Natural killer cell (primary cell): ENCODE measurements at regions not wholly inside any gene's neighbourhood (a gene's known extent, or its start where the extent isn't known, plus 50 kb on each side); places are given as distances from the start of the nearest gene placed in this dataset.

Experiments
- ATAC-seq, 3 donors: fragments of 150-1000 bp in 2 of 3; fragments of 200-7000 bp in 1 of 3; cut with Tn5 transposase; 1 replicate in 1 of 3; 2 replicates in 2 of 3; pipeline ENCODE4 v1.10.0; 2021; ENCODE audit warnings: mild to moderate bottlenecking in 2 of 3, moderate library complexity in 2 of 3
- DNase-seq, 2 donors: peaks; one replicate each; pipeline versions ENCODE4 v3.0.0 to v3.0.0-alpha.2; 2013 to 2021; ENCODE audit warnings: mixed read lengths in 1 of 2
- H3K27ac ChIP-seq: one replicate; pipeline ENCODE4 v1.5.1; 2013; ENCODE audit warnings: mild to moderate bottlenecking, low read length
- H3K27me3 ChIP-seq: one replicate; pipeline ENCODE4 v1.6.1; 2013; ENCODE audit warnings: low read length; ENCODE audit not compliant: control insufficient read depth, insufficient read depth
- H3K36me3 ChIP-seq: one replicate; pipeline ENCODE4 v1.6.1; 2013; ENCODE audit warnings: low read length; ENCODE audit not compliant: control insufficient read depth, insufficient read depth
- H3K4me1 ChIP-seq: one replicate; pipeline ENCODE4 v1.6.1; 2013; ENCODE audit warnings: low read length; ENCODE audit not compliant: control insufficient read depth, insufficient read depth
- H3K4me3 ChIP-seq: one replicate; pipeline ENCODE4 v1.5.1; 2013; ENCODE audit warnings: low read length
- H3K9me3 ChIP-seq: one replicate; pipeline ENCODE4 v1.6.1; 2013; ENCODE audit warnings: low read length; ENCODE audit not compliant: control insufficient read depth, insufficient read depth
- H3K27ac Mint-ChIP-seq, 2 donors: one replicate each; pipeline ENCODE4 v1.8.0; 2022; ENCODE audit warnings: mild to moderate bottlenecking in 2 of 2, mixed read lengths in 2 of 2, moderate library complexity in 1 of 2
- H3K27me3 Mint-ChIP-seq, 2 donors: one replicate each; pipeline ENCODE4 v1.8.0; 2022; ENCODE audit warnings: low read depth in 2 of 2, mixed read lengths in 2 of 2
- H3K36me3 Mint-ChIP-seq: one replicate; pipeline ENCODE4 v1.8.0; 2022; ENCODE audit warnings: mixed read lengths
- H3K4me1 Mint-ChIP-seq, 2 donors: one replicate each; pipeline ENCODE4 v1.8.0; 2022; ENCODE audit warnings: mixed read lengths in 2 of 2
- H3K4me3 Mint-ChIP-seq: one replicate; pipeline ENCODE4 v1.8.0; 2022; ENCODE audit warnings: mild to moderate bottlenecking, moderate library complexity, mixed read lengths
- H3K9me3 Mint-ChIP-seq, 2 donors: one replicate each; pipeline ENCODE4 v1.8.0; 2022; ENCODE audit warnings: mixed read lengths in 2 of 2
- WGBS: methylation state at CpG from one replicate; pipeline ENCODE4 v1.1.7; 2013; ENCODE audit warnings: missing lambda C conversion rate; ENCODE audit not compliant: insufficient coverage; 5-methylcytosine and 5-hydroxymethylcytosine counted together
- intact Hi-C: fragments of 100-400 bp; cut with micrococcal nuclease; formaldehyde crosslinking; loops from one replicate; pipeline ENCODE4 v1.14.2; 2022
- TF ChIP-seq, protein P1 (sequence below): fragments of 200-600 bp; IDR thresholded peaks from one replicate; pipeline ENCODE4 v1.8.0; 2022; ENCODE audit warnings: antibody characterized with exemption

DNA sequence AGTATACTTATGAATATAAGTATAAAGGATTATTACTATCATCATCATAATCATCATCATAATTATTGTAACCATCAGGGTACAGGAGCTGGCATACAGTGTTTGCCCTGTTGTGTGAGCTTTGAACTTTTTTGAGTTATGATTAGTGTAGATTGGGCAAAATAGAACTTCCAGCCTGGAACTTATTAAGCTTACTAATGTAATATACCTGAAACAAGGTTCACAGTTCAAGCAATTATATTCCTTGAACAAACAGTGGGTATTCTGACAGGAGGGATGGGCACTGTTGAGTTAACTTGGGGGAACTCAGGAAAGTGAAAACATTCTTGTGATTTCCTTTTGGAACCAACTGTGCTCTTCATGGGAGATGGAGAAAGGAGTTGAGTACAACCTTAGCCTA lies 680.0 kb downstream of the DOK5 start:
- intact Hi-C loops, result no loop called here
- Histone ChIP-seq H3K27ac (no peak overlapping the region), H3K9me3 (peaks cover 11% of the 10 kb centered on the region), H3K4me3 (no peak overlapping the region), H3K27me3 (no peaks in the 10 kb centered on the region), H3K36me3 (no peaks in the 10 kb centered on the region), H3K4me1 (no peaks in the 10 kb centered on the region)
- Mint-ChIP-seq H3K27me3 (no peaks in the 10 kb centered on the region), H3K4me1 (no peaks in the 10 kb centered on the region), H3K27ac (no peak overlapping the region), H3K9me3 (peaks cover 5 to 7% of the 10 kb centered on the region in 2 donors), H3K4me3 (no peak overlapping the region), H3K36me3 (no peaks in the 10 kb centered on the region)
- TF ChIP-seq, protein P1, sequence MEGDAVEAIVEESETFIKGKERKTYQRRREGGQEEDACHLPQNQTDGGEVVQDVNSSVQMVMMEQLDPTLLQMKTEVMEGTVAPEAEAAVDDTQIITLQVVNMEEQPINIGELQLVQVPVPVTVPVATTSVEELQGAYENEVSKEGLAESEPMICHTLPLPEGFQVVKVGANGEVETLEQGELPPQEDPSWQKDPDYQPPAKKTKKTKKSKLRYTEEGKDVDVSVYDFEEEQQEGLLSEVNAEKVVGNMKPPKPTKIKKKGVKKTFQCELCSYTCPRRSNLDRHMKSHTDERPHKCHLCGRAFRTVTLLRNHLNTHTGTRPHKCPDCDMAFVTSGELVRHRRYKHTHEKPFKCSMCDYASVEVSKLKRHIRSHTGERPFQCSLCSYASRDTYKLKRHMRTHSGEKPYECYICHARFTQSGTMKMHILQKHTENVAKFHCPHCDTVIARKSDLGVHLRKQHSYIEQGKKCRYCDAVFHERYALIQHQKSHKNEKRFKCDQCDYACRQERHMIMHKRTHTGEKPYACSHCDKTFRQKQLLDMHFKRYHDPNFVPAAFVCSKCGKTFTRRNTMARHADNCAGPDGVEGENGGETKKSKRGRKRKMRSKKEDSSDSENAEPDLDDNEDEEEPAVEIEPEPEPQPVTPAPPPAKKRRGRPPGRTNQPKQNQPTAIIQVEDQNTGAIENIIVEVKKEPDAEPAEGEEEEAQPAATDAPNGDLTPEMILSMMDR, result no peak
- DNase-seq (no peak), ATAC-seq (no peak)

DNA sequence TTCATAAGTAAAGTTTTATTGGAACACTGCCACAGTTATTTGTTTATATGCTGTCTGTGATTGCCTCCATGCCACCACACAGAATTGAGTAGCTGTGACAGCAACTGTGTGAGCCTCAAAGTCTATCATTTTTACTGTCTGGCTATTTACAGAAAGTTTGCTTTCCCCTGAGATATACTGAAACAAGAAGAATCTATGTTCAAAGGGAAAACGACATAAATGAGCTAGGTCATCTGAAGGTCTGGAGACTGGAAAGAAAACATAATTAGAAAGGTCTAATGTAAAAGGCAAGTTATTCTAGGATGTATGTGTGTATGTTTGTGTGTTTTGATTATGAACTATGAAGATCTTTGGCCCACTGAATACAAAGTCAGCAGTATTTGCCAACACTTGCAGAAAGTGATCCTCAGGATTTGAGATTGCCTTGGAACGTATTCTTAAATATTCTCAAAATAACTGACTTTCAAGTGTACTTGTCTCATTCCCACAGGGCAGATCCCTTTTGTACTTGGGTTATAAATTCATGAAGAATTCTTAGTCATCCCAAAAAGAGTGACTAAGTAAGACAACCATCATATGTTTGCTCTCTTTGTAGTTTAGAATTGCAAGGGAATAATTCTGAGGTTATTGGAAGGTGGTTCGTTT lies 677.7 kb downstream of the DOK5 start:
- no peaks in the 10 kb centered on the region for H3K27me3 ChIP-seq
- H3K4me1 ChIP-seq, result no peaks in the 10 kb centered on the region
- DNase-seq, result no peak
- 83% methylated on average over 1 of the region's 3 CpGs for WGBS
- H3K27me3 Mint-ChIP-seq, result no peaks in the 10 kb centered on the region
- H3K9me3 Mint-ChIP-seq, result peaks cover 5 to 6% of the 10 kb centered on the region in 2 donors
- H3K27ac Mint-ChIP-seq, result no peak overlapping the region
- no peak overlapping the region for H3K4me3 ChIP-seq
- H3K36me3 ChIP-seq, result no peaks in the 10 kb centered on the region
- ATAC-seq, result no peak
- no peak overlapping the region for H3K4me3 Mint-ChIP-seq
- H3K4me1 Mint-ChIP-seq, result no peaks in the 10 kb centered on the region
- no peaks in the 10 kb centered on the region for H3K36me3 Mint-ChIP-seq
- no peak overlapping the region for H3K27ac ChIP-seq
- intact Hi-C loops, result no loop called here
- TF ChIP-seq, protein P1, result no peak
- H3K9me3 ChIP-seq, result no peaks in the 10 kb centered on the region

DNA sequence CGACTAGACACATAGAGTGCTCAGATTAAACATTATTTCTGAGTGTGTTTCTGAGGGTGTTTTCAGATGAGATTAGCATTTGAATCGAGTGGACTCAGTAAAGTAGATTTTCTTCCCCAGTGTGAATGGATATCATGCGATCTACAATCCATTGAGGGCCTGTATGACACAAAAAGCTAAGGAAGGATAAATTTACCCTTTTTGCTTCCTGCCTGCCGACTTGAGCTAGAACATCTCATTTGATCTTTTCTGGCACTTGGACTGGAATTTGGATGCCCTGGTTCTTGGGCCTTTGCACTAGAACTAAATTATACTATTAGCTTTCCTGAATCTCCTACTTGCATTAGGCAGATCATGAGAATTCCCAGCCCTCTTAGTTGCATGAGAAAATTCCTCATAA lies 675.8 kb downstream of the DOK5 start:
- TF ChIP-seq, protein P1, result no peak
- Histone ChIP-seq H3K9me3 (no peaks in the 10 kb centered on the region), H3K27ac (no peak overlapping the region), H3K27me3 (no peaks in the 10 kb centered on the region), H3K4me1 (no peaks in the 10 kb centered on the region), H3K36me3 (no peaks in the 10 kb centered on the region), H3K4me3 (no peak overlapping the region)
- H3K4me1 Mint-ChIP-seq, result no peaks in the 10 kb centered on the region
- no peaks in the 10 kb centered on the region for H3K36me3 Mint-ChIP-seq
- no peak for ATAC-seq
- no peak for DNase-seq
- 21% methylated on average over 3 of the region's 4 CpGs for WGBS
- H3K27me3 Mint-ChIP-seq, result no peaks in the 10 kb centered on the region
- intact Hi-C loops, result no loop called here
- H3K9me3 Mint-ChIP-seq, result peaks cover 7% of the 10 kb centered on the region in 2 donors
- no peak overlapping the region for H3K4me3 Mint-ChIP-seq
- no peak overlapping the region for H3K27ac Mint-ChIP-seq

DNA sequence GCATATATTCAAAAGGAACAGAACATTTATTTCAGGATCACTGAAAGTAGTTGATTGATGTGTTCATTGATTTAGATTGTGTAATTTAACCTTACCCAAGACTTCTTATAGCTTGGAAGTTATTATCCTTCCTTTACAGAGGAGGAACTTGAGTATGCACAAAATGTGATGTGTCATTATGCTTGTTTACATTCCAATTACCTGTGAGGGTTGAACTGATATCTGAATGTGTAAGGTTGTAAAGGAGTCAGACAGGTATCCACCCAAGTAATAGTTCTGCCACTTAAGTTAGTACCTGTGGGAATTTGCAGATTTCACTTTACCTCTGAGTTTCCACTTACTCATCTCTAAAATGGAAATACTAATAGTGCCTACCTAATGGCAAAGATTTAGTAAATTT lies 668.2 kb downstream of the DOK5 start:
- DNase-seq (no peak), ATAC-seq (no peak)
- no peaks in the 10 kb centered on the region for H3K27me3 Mint-ChIP-seq
- H3K9me3 ChIP-seq, result no peaks in the 10 kb centered on the region
- H3K4me3 Mint-ChIP-seq, result no peak overlapping the region
- intact Hi-C loops, result no loop called here
- no peaks in the 10 kb centered on the region for H3K27me3 ChIP-seq
- H3K4me1 Mint-ChIP-seq, result no peaks in the 10 kb centered on the region
- no peak overlapping the region for H3K27ac Mint-ChIP-seq
- no peaks in the 10 kb centered on the region for H3K36me3 ChIP-seq
- no peak overlapping the region for H3K27ac ChIP-seq
- TF ChIP-seq, protein P1, result no peak
- no peaks in the 10 kb centered on the region for H3K4me1 ChIP-seq
- H3K36me3 Mint-ChIP-seq, result no peaks in the 10 kb centered on the region
- H3K4me3 ChIP-seq, result no peak overlapping the region
- peaks cover 8 to 9% of the 10 kb centered on the region in 2 donors for H3K9me3 Mint-ChIP-seq
